GM12878 (cell line): ENCODE measurements at regions not wholly inside any gene's neighbourhood (a gene's known extent, or its start where the extent isn't known, plus 50 kb on each side); places are given as distances from the start of the nearest gene placed in this dataset.

Experiments used
- ATAC-seq: fragments of 200-7000 bp; cut with Tn5 transposase; 3 replicates; pipeline ENCODE4 v1.9.1; 2020; ENCODE audit warnings: mild to moderate bottlenecking, moderate library complexity
- BruUV-seq: library from RNA; stranded (reverse); fragments of 400-500 nt; replicated peaks from 2 replicates; lab custom pipeline; 2021; lab: Mats Ljungman, UMichigan
- CTCF ChIA-PET: fragments of 300-600 bp; sonication (Branson Sonifier 250); formaldehyde crosslinking; extraction: SDS; loops from one replicate; lab custom pipeline; 2021; ENCODE audit warnings: inconsistent platforms; lab: Yijun Ruan, JAX
- POLR2A ChIA-PET: fragments of 350-600 bp; formaldehyde crosslinking; extraction: SDS; loops from one replicate; lab custom pipeline; 2021; ENCODE audit warnings: inconsistent platforms; lab: Charles Lee
- RAD21 ChIA-PET: fragments of 300-600 bp; sonication (Branson Sonifier 250); formaldehyde crosslinking; loops from one replicate; lab custom pipeline; 2023; ENCODE audit warnings: antibody characterized with exemption; ENCODE audit not compliant: unreplicated experiment; lab: Charles Lee
- SMC1A ChIA-PET: fragments of 300-600 bp; sonication (Branson Sonifier 250); formaldehyde crosslinking; loops from one replicate; lab custom pipeline; 2023; ENCODE audit not compliant: unreplicated experiment, uncharacterized antibody; lab: Charles Lee
- DNase-seq: peaks from one replicate; pipeline ENCODE4 v3.0.0-alpha.2; 2011; ENCODE audit warnings: low read depth, low spot score
- FAIRE-seq: peaks from 3 replicates; lab custom pipeline; 2011; peaks lifted over from hg19 to GRCh38; lab: Jason Lieb, UNC
- H2AFZ ChIP-seq: 2 replicates; pipeline ENCODE4 v1.6.0; 2011; ENCODE audit warnings: low read depth, low read length, control low read depth; ENCODE audit not compliant: control insufficient read depth
- H3K27ac ChIP-seq: 2 replicates; pipeline ENCODE4 v1.5.1; 2011; ENCODE audit warnings: control low read depth; ENCODE audit not compliant: control insufficient read depth, insufficient read depth
- H3K27me3 ChIP-seq, 2 experiments: replicated peaks in 1 of 2; 2 replicates each; pipeline versions ENCODE4 v1.6.0 to v1.6.1; 2011; ENCODE audit warnings: low read length in 1 of 2; ENCODE audit not compliant: control insufficient read depth in 2 of 2, insufficient read depth in 2 of 2
- H3K36me3 ChIP-seq, 2 experiments: 2 replicates each; pipeline ENCODE4 v1.5.1; 2011; ENCODE audit warnings: low read length in 1 of 2; ENCODE audit not compliant: control insufficient read depth in 2 of 2, insufficient read depth in 2 of 2
- H3K4me1 ChIP-seq: 2 replicates; pipeline ENCODE4 v1.6.1; 2011; ENCODE audit warnings: mild to moderate bottlenecking, low read length, moderate library complexity, mixed read lengths; ENCODE audit not compliant: control insufficient read depth, insufficient read depth
- H3K4me2 ChIP-seq: 2 replicates; pipeline ENCODE4 v1.6.0; 2011; ENCODE audit warnings: control low read depth; ENCODE audit not compliant: control insufficient read depth, insufficient read depth
- H3K4me3 ChIP-seq: fragments of 200-600 bp; sonication (generic); 2 replicates; pipeline ENCODE4 v1.5.1; 2016
- H3K79me2 ChIP-seq: 2 replicates; pipeline ENCODE4 v1.6.0; 2011; ENCODE audit warnings: low read length; ENCODE audit not compliant: control insufficient read depth, insufficient read depth
- H3K9ac ChIP-seq: 2 replicates; pipeline ENCODE4 v1.8.0; 2011; ENCODE audit warnings: low read length, control low read depth, mixed read lengths; ENCODE audit not compliant: control insufficient read depth, insufficient read depth
- H3K9me3 ChIP-seq: replicated peaks from 3 replicates; pipeline ENCODE4 v1.5.1; 2011; ENCODE audit warnings: mild to moderate bottlenecking, low read length; ENCODE audit not compliant: control insufficient read depth, insufficient read depth
- H4K20me1 ChIP-seq: 2 replicates; pipeline ENCODE4 v1.6.0; 2011; ENCODE audit not compliant: control insufficient read depth, insufficient read depth
- CHD2 ChIP-seq: IDR thresholded peaks from 2 replicates; pipeline ENCODE4 v1.6.1; 2011; ENCODE audit warnings: low read depth, low read length, improper control_type of control experiment, borderline replicate concordance
- CREB1 ChIP-seq: IDR thresholded peaks from 2 replicates; pipeline ENCODE4 v1.6.1; 2012; ENCODE audit warnings: low read depth, mild to moderate bottlenecking, inconsistent platforms
- ETV6 ChIP-seq, 2 experiments: fragments of 450-650 bp in 1 of 2; IDR thresholded peaks in 1 of 2; conservative IDR thresholded peaks in 1 of 2; 2 replicates each; pipeline ENCODE4 v1.6.1; 2014; ENCODE audit warnings: antibody characterized with exemption in 1 of 2, borderline replicate concordance in 1 of 2, low read depth in 1 of 2, mild to moderate bottlenecking in 1 of 2, moderate library complexity in 1 of 2
- IRF4 ChIP-seq: IDR thresholded peaks from 2 replicates; pipeline ENCODE4 v1.6.1; 2011; ENCODE audit warnings: low read depth, low read length
- RCOR1 ChIP-seq: conservative IDR thresholded peaks from 2 replicates; pipeline ENCODE4 v1.6.1; 2012; ENCODE audit warnings: low read depth, low read length, improper control_type of control experiment
- SP1 ChIP-seq: IDR thresholded peaks from one replicate; pipeline ENCODE4 v1.6.1; 2011; ENCODE audit warnings: low read depth, low read length
- SREBF1 ChIP-seq: IDR thresholded peaks from 2 replicates; pipeline ENCODE4 v1.6.1; 2012; ENCODE audit warnings: mild to moderate bottlenecking, low read length
- STAT1 ChIP-seq: fragments of 450-650 bp; conservative IDR thresholded peaks from 2 replicates; pipeline ENCODE4 v1.6.1; 2014; ENCODE audit warnings: antibody characterized with exemption, mild to moderate bottlenecking
- TBL1XR1 ChIP-seq: IDR thresholded peaks from 2 replicates; pipeline ENCODE4 v1.6.1; 2012; ENCODE audit warnings: low read depth, low read length, improper control_type of control experiment
- TCF7 ChIP-seq: IDR thresholded peaks from 2 replicates; pipeline ENCODE4 v1.6.1; 2014; ENCODE audit warnings: antibody characterized with exemption, borderline replicate concordance
- YY1 ChIP-seq: IDR thresholded peaks from 2 replicates; pipeline ENCODE4 v1.6.1; 2011; ENCODE audit warnings: low read depth, mild to moderate bottlenecking, low read length
- ZNF384 ChIP-seq: IDR thresholded peaks from 2 replicates; pipeline ENCODE4 v1.6.1; 2012; ENCODE audit warnings: low read depth, mild to moderate bottlenecking, low read length, improper control_type of control experiment, borderline replicate concordance
- WGBS: methylation state at CpG from one replicate; pipeline ENCODE4 v1.1.6; 2016; ENCODE audit warnings: low lambda C conversion rate; ENCODE audit not compliant: insufficient replicate concordance, insufficient coverage; ENCODE audit errors: missing lambda C conversion rate; 5-methylcytosine and 5-hydroxymethylcytosine counted together
- in situ Hi-C: fragments of 300-500 bp; cut with MboI; formaldehyde crosslinking; loops from 9 replicates; pipeline ENCODE4 v1.14.3; 2018; ENCODE audit warnings: mixed read lengths
- intact Hi-C: fragments of 100-400 bp; cut with micrococcal nuclease; formaldehyde crosslinking; loops from one replicate; pipeline ENCODE4 v1.14.2; 2022; ENCODE audit not compliant: unreplicated experiment
- TF ChIP-seq, protein P1 (sequence below): fragments of 150-350 bp; IDR thresholded peaks from 2 replicates; pipeline ENCODE4 v1.6.1; 2014; ENCODE audit warnings: mild to moderate bottlenecking, low read depth, low read length
- TF ChIP-seq, protein P2 (sequence below): fragments of 450-650 bp; IDR thresholded peaks from 2 replicates; pipeline ENCODE4 v1.6.1; 2014; ENCODE audit warnings: mild to moderate bottlenecking
- TF ChIP-seq, protein P3 (sequence below): fragments of 450-650 bp; IDR thresholded peaks from 2 replicates; pipeline ENCODE4 v1.6.1; 2017; ENCODE audit warnings: antibody characterized with exemption, mild to moderate bottlenecking, moderate library complexity
- TF ChIP-seq, protein P4 (sequence below): IDR thresholded peaks from 2 replicates; pipeline ENCODE4 v1.6.1; 2011; ENCODE audit warnings: low read depth, mild to moderate bottlenecking, low read length, moderate library complexity, borderline replicate concordance; ENCODE audit errors: extremely low read depth
- TF ChIP-seq, protein P5 (sequence below): IDR thresholded peaks from 2 replicates; pipeline ENCODE4 v1.6.1; 2011; ENCODE audit warnings: mild to moderate bottlenecking, low read depth, low read length, moderate library complexity; ENCODE audit not compliant: insufficient replicate concordance

DNA sequence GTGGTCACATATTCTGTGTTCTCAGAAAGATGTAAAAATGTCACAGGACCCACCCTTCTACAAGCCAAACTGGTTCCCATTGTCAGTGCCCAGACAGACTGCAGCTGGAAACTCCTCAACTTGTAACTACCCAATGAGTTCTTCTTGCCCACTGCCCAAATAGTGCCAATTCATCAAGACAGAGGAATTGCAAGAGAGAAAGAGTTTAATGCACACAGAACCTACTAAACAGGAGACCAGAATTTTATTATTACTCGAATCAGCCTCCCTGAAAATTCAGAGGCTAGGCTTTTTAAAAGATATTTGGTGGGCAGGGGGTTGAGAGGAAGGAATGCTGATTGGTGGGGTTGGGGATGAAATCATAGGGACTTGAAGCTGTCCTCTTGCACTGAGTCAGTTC, 184.1 kb downstream of the URB2 start:
- Histone ChIP-seq H3K27me3 (no peaks in the 10 kb centered on the region), H3K27ac (no peak overlapping the region), H3K4me2 (no peak overlapping the region), H3K4me3 (no peak overlapping the region), H3K36me3 (no peaks in the 10 kb centered on the region), H4K20me1 (no peaks in the 10 kb centered on the region), H3K9ac (no peak overlapping the region), H3K4me1 (no peaks in the 10 kb centered on the region), H3K79me2 (no peaks in the 10 kb centered on the region), H2AFZ (no peak overlapping the region), H3K9me3 (peaks cover 1% of the 10 kb centered on the region)
- 0% methylated on average over 1 of the region's 1 CpG for WGBS
- ChIA-PET POLR2A (no interaction called here), SMC1A (no interaction called here), CTCF (no interaction called here), RAD21 (no interaction called here)
- FAIRE-seq (no peak), DNase-seq (no peak), ATAC-seq (no peak)
- BruUV-seq: no TSS peak
- in situ Hi-C loops (no loop called here), intact Hi-C loops (no loop called here)
- TF ChIP-seq STAT1: no peak
- TF ChIP-seq, protein P1, sequence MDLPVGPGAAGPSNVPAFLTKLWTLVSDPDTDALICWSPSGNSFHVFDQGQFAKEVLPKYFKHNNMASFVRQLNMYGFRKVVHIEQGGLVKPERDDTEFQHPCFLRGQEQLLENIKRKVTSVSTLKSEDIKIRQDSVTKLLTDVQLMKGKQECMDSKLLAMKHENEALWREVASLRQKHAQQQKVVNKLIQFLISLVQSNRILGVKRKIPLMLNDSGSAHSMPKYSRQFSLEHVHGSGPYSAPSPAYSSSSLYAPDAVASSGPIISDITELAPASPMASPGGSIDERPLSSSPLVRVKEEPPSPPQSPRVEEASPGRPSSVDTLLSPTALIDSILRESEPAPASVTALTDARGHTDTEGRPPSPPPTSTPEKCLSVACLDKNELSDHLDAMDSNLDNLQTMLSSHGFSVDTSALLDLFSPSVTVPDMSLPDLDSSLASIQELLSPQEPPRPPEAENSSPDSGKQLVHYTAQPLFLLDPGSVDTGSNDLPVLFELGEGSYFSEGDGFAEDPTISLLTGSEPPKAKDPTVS: no peak
- TF ChIP-seq, protein P2, sequence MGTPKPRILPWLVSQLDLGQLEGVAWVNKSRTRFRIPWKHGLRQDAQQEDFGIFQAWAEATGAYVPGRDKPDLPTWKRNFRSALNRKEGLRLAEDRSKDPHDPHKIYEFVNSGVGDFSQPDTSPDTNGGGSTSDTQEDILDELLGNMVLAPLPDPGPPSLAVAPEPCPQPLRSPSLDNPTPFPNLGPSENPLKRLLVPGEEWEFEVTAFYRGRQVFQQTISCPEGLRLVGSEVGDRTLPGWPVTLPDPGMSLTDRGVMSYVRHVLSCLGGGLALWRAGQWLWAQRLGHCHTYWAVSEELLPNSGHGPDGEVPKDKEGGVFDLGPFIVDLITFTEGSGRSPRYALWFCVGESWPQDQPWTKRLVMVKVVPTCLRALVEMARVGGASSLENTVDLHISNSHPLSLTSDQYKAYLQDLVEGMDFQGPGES: no peak
- TF ChIP-seq YY1: no peak
- TF ChIP-seq CHD2: no peak
- TF ChIP-seq IRF4: no peak
- no peak for TF ChIP-seq SREBF1
- TF ChIP-seq TBL1XR1: no peak
- TF ChIP-seq ETV6 (conservative IDR thresholded peaks at IDR 0.05 in 1 of 2, IDR thresholded peaks at IDR 0.05 in 1 of 2; ENCODE audit: borderline replicate concordance in 1 of 2, low read depth in 1 of 2): no peak
- TF ChIP-seq, protein P3, sequence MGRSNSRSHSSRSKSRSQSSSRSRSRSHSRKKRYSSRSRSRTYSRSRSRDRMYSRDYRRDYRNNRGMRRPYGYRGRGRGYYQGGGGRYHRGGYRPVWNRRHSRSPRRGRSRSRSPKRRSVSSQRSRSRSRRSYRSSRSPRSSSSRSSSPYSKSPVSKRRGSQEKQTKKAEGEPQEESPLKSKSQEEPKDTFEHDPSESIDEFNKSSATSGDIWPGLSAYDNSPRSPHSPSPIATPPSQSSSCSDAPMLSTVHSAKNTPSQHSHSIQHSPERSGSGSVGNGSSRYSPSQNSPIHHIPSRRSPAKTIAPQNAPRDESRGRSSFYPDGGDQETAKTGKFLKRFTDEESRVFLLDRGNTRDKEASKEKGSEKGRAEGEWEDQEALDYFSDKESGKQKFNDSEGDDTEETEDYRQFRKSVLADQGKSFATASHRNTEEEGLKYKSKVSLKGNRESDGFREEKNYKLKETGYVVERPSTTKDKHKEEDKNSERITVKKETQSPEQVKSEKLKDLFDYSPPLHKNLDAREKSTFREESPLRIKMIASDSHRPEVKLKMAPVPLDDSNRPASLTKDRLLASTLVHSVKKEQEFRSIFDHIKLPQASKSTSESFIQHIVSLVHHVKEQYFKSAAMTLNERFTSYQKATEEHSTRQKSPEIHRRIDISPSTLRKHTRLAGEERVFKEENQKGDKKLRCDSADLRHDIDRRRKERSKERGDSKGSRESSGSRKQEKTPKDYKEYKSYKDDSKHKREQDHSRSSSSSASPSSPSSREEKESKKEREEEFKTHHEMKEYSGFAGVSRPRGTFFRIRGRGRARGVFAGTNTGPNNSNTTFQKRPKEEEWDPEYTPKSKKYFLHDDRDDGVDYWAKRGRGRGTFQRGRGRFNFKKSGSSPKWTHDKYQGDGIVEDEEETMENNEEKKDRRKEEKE: no peak
- TF ChIP-seq CREB1: no peak
- TF ChIP-seq, protein P4, sequence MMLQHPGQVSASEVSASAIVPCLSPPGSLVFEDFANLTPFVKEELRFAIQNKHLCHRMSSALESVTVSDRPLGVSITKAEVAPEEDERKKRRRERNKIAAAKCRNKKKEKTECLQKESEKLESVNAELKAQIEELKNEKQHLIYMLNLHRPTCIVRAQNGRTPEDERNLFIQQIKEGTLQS: no peak
- no peak for TF ChIP-seq TCF7
- no peak for TF ChIP-seq RCOR1
- no peak for TF ChIP-seq SP1
- TF ChIP-seq, protein P5, sequence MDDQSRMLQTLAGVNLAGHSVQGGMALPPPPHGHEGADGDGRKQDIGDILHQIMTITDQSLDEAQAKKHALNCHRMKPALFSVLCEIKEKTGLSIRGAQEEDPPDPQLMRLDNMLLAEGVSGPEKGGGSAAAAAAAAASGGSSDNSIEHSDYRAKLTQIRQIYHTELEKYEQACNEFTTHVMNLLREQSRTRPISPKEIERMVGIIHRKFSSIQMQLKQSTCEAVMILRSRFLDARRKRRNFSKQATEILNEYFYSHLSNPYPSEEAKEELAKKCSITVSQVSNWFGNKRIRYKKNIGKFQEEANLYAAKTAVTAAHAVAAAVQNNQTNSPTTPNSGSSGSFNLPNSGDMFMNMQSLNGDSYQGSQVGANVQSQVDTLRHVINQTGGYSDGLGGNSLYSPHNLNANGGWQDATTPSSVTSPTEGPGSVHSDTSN: no peak
- no peak for TF ChIP-seq ZNF384
